ENCODE measurements at regions not wholly inside any gene's neighbourhood (a gene's known extent, or its start where the extent isn't known, plus 50 kb on each side); places are given as distances from the start of the nearest gene placed in this dataset.

DNA sequence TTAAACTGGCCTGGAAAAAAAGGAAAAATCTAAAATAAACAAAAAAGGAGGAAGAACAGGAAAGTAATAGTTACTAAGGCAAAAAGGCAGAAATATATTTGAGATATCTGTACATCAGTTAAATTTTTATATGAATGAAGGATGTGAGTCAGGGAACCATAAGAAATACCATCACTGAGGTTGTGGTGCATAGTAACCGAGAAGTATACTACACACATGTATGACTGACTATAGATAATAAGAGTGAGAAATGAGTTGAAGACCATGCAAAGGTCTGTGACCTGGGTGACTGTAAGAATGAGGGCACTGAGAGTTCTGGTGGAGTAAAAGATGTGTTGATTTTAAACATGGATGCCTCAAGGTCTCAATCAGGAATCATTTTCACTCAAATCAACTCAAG is 220.6 kb upstream of the FAM241A start:
- H3K27ac Mint-ChIP-seq (ENCODE audit: unreplicated experiment) = no peak overlapping the region
- no peaks in the 10 kb centered on the region for H3K4me1 Mint-ChIP-seq (ENCODE audit: low read depth)
- no peak overlapping the region for H3K4me3 Mint-ChIP-seq (ENCODE audit: unreplicated experiment)
- TF ChIP-seq, protein P1, sequence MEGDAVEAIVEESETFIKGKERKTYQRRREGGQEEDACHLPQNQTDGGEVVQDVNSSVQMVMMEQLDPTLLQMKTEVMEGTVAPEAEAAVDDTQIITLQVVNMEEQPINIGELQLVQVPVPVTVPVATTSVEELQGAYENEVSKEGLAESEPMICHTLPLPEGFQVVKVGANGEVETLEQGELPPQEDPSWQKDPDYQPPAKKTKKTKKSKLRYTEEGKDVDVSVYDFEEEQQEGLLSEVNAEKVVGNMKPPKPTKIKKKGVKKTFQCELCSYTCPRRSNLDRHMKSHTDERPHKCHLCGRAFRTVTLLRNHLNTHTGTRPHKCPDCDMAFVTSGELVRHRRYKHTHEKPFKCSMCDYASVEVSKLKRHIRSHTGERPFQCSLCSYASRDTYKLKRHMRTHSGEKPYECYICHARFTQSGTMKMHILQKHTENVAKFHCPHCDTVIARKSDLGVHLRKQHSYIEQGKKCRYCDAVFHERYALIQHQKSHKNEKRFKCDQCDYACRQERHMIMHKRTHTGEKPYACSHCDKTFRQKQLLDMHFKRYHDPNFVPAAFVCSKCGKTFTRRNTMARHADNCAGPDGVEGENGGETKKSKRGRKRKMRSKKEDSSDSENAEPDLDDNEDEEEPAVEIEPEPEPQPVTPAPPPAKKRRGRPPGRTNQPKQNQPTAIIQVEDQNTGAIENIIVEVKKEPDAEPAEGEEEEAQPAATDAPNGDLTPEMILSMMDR (IDR thresholded peaks at IDR 0.05) = no peak
- DNase-seq (ENCODE audit: low spot score) = no peak
- H3K27me3 Mint-ChIP-seq (ENCODE audit: low read depth) = peaks cover 7% of the 10 kb centered on the region
- H3K9me3 Mint-ChIP-seq (ENCODE audit: low read depth) = no peaks in the 10 kb centered on the region
- no peaks in the 10 kb centered on the region for H3K36me3 Mint-ChIP-seq (ENCODE audit: low read depth)

DNA sequence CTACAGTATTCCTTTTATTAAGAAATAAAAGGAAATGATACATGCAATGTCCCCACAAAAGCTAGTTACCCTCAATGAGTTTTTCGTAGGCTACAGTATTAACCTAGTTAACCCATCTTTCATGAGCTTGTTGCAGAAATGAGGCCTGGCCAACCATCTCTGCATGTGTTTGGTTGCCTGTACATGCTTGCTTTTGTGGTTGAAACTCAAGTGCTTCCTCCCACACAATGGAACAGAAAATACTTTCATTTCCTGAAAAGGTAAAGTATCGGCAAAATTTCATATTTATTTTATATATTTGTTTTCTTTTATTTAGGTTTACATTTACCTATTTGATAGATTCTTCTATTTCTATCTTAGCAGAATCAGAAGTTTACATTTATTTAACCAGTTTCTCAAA is 214.6 kb upstream of the FAM241A start:
- Mint-ChIP-seq H3K4me3 (ENCODE audit: unreplicated experiment) (no peak overlapping the region), H3K9me3 (ENCODE audit: low read depth) (no peaks in the 10 kb centered on the region), H3K27me3 (ENCODE audit: low read depth) (peaks cover 14% of the 10 kb centered on the region), H3K4me1 (ENCODE audit: low read depth) (no peaks in the 10 kb centered on the region), H3K36me3 (ENCODE audit: low read depth) (no peaks in the 10 kb centered on the region), H3K27ac (ENCODE audit: unreplicated experiment) (no peak overlapping the region)
- DNase-seq (ENCODE audit: low spot score) = no peak
- TF ChIP-seq, protein P1 (IDR thresholded peaks at IDR 0.05) = no peak

DNA sequence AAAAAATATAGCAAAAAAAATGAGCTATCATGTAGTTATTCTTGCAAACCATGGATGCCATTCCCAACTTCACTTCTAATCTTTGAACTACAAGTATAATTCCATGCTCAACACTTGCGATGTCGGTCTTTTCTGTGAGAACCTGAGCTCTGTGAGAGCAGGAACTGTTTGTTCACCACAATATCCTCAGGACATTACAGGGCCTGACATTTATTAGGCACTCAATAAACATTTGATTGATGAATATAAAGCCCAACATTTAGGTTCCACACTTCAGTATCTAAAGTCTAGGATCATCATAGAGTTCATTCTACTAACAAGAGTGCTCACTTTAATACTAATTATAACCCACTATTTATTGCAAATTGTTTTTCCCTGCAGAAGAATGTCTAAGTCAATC is 211.6 kb upstream of the FAM241A start:
- H3K4me1 Mint-ChIP-seq (ENCODE audit: low read depth) = no peaks in the 10 kb centered on the region
- no peak for DNase-seq (ENCODE audit: low spot score)
- no peaks in the 10 kb centered on the region for H3K36me3 Mint-ChIP-seq (ENCODE audit: low read depth)
- H3K9me3 Mint-ChIP-seq (ENCODE audit: low read depth) = no peaks in the 10 kb centered on the region
- H3K27ac Mint-ChIP-seq (ENCODE audit: unreplicated experiment) = no peak overlapping the region
- H3K27me3 Mint-ChIP-seq (ENCODE audit: low read depth) = peaks cover 17% of the 10 kb centered on the region
- TF ChIP-seq, protein P1 (IDR thresholded peaks at IDR 0.05) = no peak
- H3K4me3 Mint-ChIP-seq (ENCODE audit: unreplicated experiment) = no peak overlapping the region

DNA sequence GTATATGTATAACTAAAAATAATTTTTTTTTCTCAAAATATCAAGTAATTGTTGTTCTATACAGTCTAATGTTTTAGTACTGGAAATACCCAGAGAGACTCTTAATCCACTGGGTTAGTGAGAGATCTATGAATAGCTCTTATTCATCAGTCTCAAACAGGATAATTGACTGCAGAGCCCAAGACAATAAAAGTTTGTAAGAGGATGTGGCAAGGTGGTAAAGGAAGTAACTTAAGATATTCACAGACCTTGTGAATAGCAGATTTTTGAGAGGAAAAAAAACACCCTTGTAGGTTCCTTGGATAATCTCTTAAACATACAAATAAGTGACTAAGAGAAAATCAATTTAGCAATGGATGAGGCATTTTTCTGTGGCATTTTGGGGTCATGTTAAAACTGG is 210.9 kb upstream of the FAM241A start:
- DNase-seq (ENCODE audit: low spot score) = no peak
- no peak overlapping the region for H3K4me3 Mint-ChIP-seq (ENCODE audit: unreplicated experiment)
- H3K27ac Mint-ChIP-seq (ENCODE audit: unreplicated experiment) = no peak overlapping the region
- TF ChIP-seq, protein P1 (IDR thresholded peaks at IDR 0.05) = no peak
- no peaks in the 10 kb centered on the region for H3K9me3 Mint-ChIP-seq (ENCODE audit: low read depth)
- no peaks in the 10 kb centered on the region for H3K4me1 Mint-ChIP-seq (ENCODE audit: low read depth)
- no peaks in the 10 kb centered on the region for H3K36me3 Mint-ChIP-seq (ENCODE audit: low read depth)
- peaks cover 19% of the 10 kb centered on the region for H3K27me3 Mint-ChIP-seq (ENCODE audit: low read depth)

DNA sequence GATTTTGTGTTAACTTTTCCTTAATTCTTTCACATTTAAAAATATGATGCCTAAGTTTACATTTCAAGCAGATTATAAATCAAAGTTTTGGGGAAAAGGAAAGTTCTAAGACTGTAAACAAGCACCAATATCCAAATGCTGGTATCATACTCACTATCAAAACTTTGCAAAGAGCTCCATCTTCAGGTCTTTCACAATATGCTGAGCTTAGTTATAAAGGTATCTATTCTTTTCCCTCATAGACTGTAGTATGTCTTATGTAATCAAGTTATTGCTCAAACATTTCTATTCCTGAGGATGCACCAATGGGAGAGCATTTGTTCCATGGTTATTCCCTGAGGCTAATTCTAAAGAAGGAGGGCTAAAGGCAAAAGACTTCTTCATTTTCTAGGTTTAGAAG is 207.9 kb upstream of the FAM241A start:
- no peaks in the 10 kb centered on the region for H3K36me3 Mint-ChIP-seq (ENCODE audit: low read depth)
- TF ChIP-seq, protein P1 (IDR thresholded peaks at IDR 0.05) = peak; percentile 72
- no peaks in the 10 kb centered on the region for H3K9me3 Mint-ChIP-seq (ENCODE audit: low read depth)
- no peak overlapping the region for H3K4me3 Mint-ChIP-seq (ENCODE audit: unreplicated experiment)
- no peak for DNase-seq (ENCODE audit: low spot score)
- no peaks in the 10 kb centered on the region for H3K4me1 Mint-ChIP-seq (ENCODE audit: low read depth)
- no peak overlapping the region for H3K27ac Mint-ChIP-seq (ENCODE audit: unreplicated experiment)
- H3K27me3 Mint-ChIP-seq (ENCODE audit: low read depth) = peaks cover 21% of the 10 kb centered on the region
